WTC11 (cell line): ENCODE measurements at regions not wholly inside any gene's neighbourhood (a gene's known extent, or its start where the extent isn't known, plus 50 kb on each side); places are given as distances from the start of the nearest gene placed in this dataset.

Source experiments
- ATAC-seq: fragments of 200-7000 bp; cut with Tn5 transposase; 2 replicates; pipeline ENCODE4 v1.10.0; 2021; ENCODE audit warnings: mild to moderate bottlenecking, moderate library complexity
- CTCF ChIA-PET: fragments of 300-600 bp; sonication (Branson Sonifier 250); formaldehyde crosslinking; loops from one replicate; lab custom pipeline; 2021; ENCODE audit warnings: antibody characterized with exemption; lab: Charles Lee
- POLR2A ChIA-PET: fragments of 350-600 bp; sonication (Branson Sonifier 250); formaldehyde crosslinking; loops from one replicate; lab custom pipeline; 2021; ENCODE audit warnings: antibody characterized with exemption; lab: Charles Lee
- DNase-seq: peaks from one replicate; pipeline ENCODE4 v3.0.0; 2021; ENCODE audit warnings: low spot score
- H3K27ac Mint-ChIP-seq: 2 replicates; pipeline ENCODE4 v1.8.0; 2021; ENCODE audit warnings: mixed read lengths
- H3K27me3 Mint-ChIP-seq: 2 replicates; pipeline ENCODE4 v1.8.0; 2021; ENCODE audit warnings: low read depth, mild to moderate bottlenecking, moderate library complexity, mixed read lengths
- H3K36me3 Mint-ChIP-seq: 2 replicates; pipeline ENCODE4 v1.8.0; 2021; ENCODE audit warnings: mixed read lengths
- H3K4me1 Mint-ChIP-seq: 2 replicates; pipeline ENCODE4 v1.8.0; 2022; ENCODE audit warnings: mixed read lengths
- H3K4me3 Mint-ChIP-seq: 2 replicates; pipeline ENCODE4 v1.8.0; 2021; ENCODE audit warnings: mild to moderate bottlenecking, moderate library complexity, mixed read lengths
- H3K9me3 Mint-ChIP-seq: 2 replicates; pipeline ENCODE4 v1.8.0; 2021; ENCODE audit warnings: mixed read lengths
- ATF1 ChIP-seq: sonication (generic); formaldehyde crosslinking; IDR thresholded peaks from 2 replicates; pipeline ENCODE4 v1.8.1; 2023; ENCODE audit warnings: mild to moderate bottlenecking, moderate library complexity, missing genetic modification reagents
- CREB1 ChIP-seq: sonication (generic); formaldehyde crosslinking; IDR thresholded peaks from 2 replicates; pipeline ENCODE4 v1.8.0; 2023; ENCODE audit warnings: mild to moderate bottlenecking, missing genetic modification reagents
- CTCF ChIP-seq: fragments of 200-600 bp; IDR thresholded peaks from 2 replicates; pipeline ENCODE4 v1.8.0; 2022; ENCODE audit warnings: antibody characterized with exemption
- ETV6 ChIP-seq: sonication (generic); formaldehyde crosslinking; IDR thresholded peaks from 2 replicates; pipeline ENCODE4 v1.8.1; 2022; ENCODE audit warnings: mild to moderate bottlenecking, missing genetic modification reagents
- IRF2 ChIP-seq: sonication (generic); formaldehyde crosslinking; IDR thresholded peaks from 2 replicates; pipeline ENCODE4 v1.8.0; 2022; ENCODE audit warnings: low read depth, missing genetic modification reagents, borderline replicate concordance
- NFE2L1 ChIP-seq: sonication (generic); formaldehyde crosslinking; IDR thresholded peaks from 2 replicates; pipeline ENCODE4 v1.8.1; 2023; ENCODE audit warnings: missing genetic modification reagents
- NR1H2 ChIP-seq: sonication (generic); formaldehyde crosslinking; IDR thresholded peaks from 2 replicates; pipeline ENCODE4 v1.9.0; 2021; ENCODE audit warnings: mild to moderate bottlenecking, moderate library complexity, missing genetic modification reagents
- NR3C1 ChIP-seq: sonication (generic); formaldehyde crosslinking; conservative IDR thresholded peaks from 2 replicates; pipeline ENCODE4 v1.8.1; 2023; ENCODE audit warnings: low read depth, mild to moderate bottlenecking, missing genetic modification reagents
- OVOL2 ChIP-seq: fragments of 250-450 bp; sonication (Bioruptor Pico); IDR thresholded peaks from 2 replicates; pipeline ENCODE4 v1.9.0; 2021; ENCODE audit warnings: mild to moderate bottlenecking, borderline replicate concordance
- RORB ChIP-seq: fragments of 250-450 bp; sonication (Bioruptor Pico); IDR thresholded peaks from 2 replicates; pipeline ENCODE4 v1.9.0; 2021; ENCODE audit warnings: mild to moderate bottlenecking
- TCF7 ChIP-seq: sonication (generic); formaldehyde crosslinking; IDR thresholded peaks from 2 replicates; pipeline ENCODE4 v1.8.0; 2022; ENCODE audit warnings: mild to moderate bottlenecking, low read depth, missing genetic modification reagents, moderate library complexity
- TEAD1 ChIP-seq: sonication (generic); formaldehyde crosslinking; IDR thresholded peaks from 2 replicates; pipeline ENCODE4 v1.8.0; 2022; ENCODE audit warnings: mild to moderate bottlenecking, missing genetic modification reagents
- TEAD4 ChIP-seq: sonication (generic); formaldehyde crosslinking; IDR thresholded peaks from 2 replicates; pipeline ENCODE4 v1.8.0; 2022; ENCODE audit warnings: mild to moderate bottlenecking, missing genetic modification reagents
- ZNF219 ChIP-seq: sonication (generic); formaldehyde crosslinking; IDR thresholded peaks from 2 replicates; pipeline ENCODE4 v1.8.0; 2023; ENCODE audit warnings: missing genetic modification reagents, mild to moderate bottlenecking, borderline replicate concordance
- ZNF232 ChIP-seq: sonication (generic); formaldehyde crosslinking; IDR thresholded peaks from 2 replicates; pipeline ENCODE4 v1.8.0; 2022; ENCODE audit warnings: mild to moderate bottlenecking, missing genetic modification reagents
- ZNF423 ChIP-seq: fragments of 250-450 bp; sonication (Bioruptor Pico); IDR thresholded peaks from 2 replicates; pipeline ENCODE4 v2.1.2; 2022; ENCODE audit warnings: mild to moderate bottlenecking, moderate library complexity
- ZNF425 ChIP-seq: fragments of 250-450 bp; sonication (Bioruptor Pico); conservative IDR thresholded peaks from 2 replicates; pipeline ENCODE4 v1.9.0; 2021; ENCODE audit warnings: mild to moderate bottlenecking
- TF ChIP-seq, protein P1 (sequence below): fragments of 250-450 bp; sonication (Bioruptor Pico); IDR thresholded peaks from 2 replicates; pipeline ENCODE4 v1.9.0; 2021; ENCODE audit warnings: mild to moderate bottlenecking
- TF ChIP-seq, protein P2 (sequence below): sonication (generic); formaldehyde crosslinking; IDR thresholded peaks from 2 replicates; pipeline ENCODE4 v1.8.0; 2022; ENCODE audit warnings: mild to moderate bottlenecking, missing genetic modification reagents
- TF ChIP-seq, protein P3 (sequence below): sonication (generic); formaldehyde crosslinking; IDR thresholded peaks from 2 replicates; pipeline ENCODE4 v1.8.1; 2023; ENCODE audit warnings: mild to moderate bottlenecking, missing genetic modification reagents
- TF ChIP-seq, protein P4 (sequence below): sonication (generic); formaldehyde crosslinking; IDR thresholded peaks from 2 replicates; pipeline ENCODE4 v1.8.1; 2023; ENCODE audit warnings: mild to moderate bottlenecking, moderate library complexity, missing genetic modification reagents
- TF ChIP-seq, protein P5 (sequence below): sonication (generic); formaldehyde crosslinking; IDR thresholded peaks from 2 replicates; pipeline ENCODE4 v1.8.1; 2022; ENCODE audit warnings: mild to moderate bottlenecking, missing genetic modification reagents, moderate library complexity, borderline replicate concordance

GRCh38 chr18:40017021-40017420 lies 1938.0 kb upstream of the PIK3C3 start:
- no peak for TF ChIP-seq CTCF
- no peak for TF ChIP-seq RORB
- no peak for TF ChIP-seq IRF2 (CRISPR knock-in tag)
- no peak for TF ChIP-seq TEAD4 (CRISPR knock-in tag)
- TF ChIP-seq NFE2L1 (CRISPR knock-in tag): no peak
- TF ChIP-seq, protein P1, sequence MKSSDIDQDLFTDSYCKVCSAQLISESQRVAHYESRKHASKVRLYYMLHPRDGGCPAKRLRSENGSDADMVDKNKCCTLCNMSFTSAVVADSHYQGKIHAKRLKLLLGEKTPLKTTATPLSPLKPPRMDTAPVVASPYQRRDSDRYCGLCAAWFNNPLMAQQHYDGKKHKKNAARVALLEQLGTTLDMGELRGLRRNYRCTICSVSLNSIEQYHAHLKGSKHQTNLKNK (CRISPR knock-in tag): no peak
- TF ChIP-seq ZNF219: no peak
- TF ChIP-seq, protein P2, sequence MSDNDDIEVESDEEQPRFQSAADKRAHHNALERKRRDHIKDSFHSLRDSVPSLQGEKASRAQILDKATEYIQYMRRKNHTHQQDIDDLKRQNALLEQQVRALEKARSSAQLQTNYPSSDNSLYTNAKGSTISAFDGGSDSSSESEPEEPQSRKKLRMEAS (CRISPR knock-in tag): no peak
- TF ChIP-seq, protein P3, sequence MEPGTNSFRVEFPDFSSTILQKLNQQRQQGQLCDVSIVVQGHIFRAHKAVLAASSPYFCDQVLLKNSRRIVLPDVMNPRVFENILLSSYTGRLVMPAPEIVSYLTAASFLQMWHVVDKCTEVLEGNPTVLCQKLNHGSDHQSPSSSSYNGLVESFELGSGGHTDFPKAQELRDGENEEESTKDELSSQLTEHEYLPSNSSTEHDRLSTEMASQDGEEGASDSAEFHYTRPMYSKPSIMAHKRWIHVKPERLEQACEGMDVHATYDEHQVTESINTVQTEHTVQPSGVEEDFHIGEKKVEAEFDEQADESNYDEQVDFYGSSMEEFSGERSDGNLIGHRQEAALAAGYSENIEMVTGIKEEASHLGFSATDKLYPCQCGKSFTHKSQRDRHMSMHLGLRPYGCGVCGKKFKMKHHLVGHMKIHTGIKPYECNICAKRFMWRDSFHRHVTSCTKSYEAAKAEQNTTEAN (CRISPR knock-in tag): no peak
- no peak for TF ChIP-seq ETV6 (CRISPR knock-in tag)
- no peak for TF ChIP-seq NR3C1
- no peak for TF ChIP-seq CREB1 (CRISPR knock-in tag)
- TF ChIP-seq TEAD1 (CRISPR knock-in tag): no peak
- no peak for TF ChIP-seq ZNF423 (CRISPR knock-in tag)
- no peak for TF ChIP-seq ZNF232
- TF ChIP-seq, protein P4, sequence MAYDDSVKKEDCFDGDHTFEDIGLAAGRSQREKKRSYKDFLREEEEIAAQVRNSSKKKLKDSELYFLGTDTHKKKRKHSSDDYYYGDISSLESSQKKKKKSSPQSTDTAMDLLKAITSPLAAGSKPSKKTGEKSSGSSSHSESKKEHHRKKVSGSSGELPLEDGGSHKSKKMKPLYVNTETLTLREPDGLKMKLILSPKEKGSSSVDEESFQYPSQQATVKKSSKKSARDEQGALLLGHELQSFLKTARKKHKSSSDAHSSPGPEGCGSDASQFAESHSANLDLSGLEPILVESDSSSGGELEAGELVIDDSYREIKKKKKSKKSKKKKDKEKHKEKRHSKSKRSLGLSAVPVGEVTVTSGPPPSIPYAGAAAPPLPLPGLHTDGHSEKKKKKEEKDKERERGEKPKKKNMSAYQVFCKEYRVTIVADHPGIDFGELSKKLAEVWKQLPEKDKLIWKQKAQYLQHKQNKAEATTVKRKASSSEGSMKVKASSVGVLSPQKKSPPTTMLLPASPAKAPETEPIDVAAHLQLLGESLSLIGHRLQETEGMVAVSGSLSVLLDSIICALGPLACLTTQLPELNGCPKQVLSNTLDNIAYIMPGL (CRISPR knock-in tag): no peak
- TF ChIP-seq NR1H2 (CRISPR knock-in tag): no peak
- TF ChIP-seq, protein P5, sequence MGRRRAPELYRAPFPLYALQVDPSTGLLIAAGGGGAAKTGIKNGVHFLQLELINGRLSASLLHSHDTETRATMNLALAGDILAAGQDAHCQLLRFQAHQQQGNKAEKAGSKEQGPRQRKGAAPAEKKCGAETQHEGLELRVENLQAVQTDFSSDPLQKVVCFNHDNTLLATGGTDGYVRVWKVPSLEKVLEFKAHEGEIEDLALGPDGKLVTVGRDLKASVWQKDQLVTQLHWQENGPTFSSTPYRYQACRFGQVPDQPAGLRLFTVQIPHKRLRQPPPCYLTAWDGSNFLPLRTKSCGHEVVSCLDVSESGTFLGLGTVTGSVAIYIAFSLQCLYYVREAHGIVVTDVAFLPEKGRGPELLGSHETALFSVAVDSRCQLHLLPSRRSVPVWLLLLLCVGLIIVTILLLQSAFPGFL (CRISPR knock-in tag): no peak
- TF ChIP-seq ATF1 (CRISPR knock-in tag): no peak
- peaks cover 45% of the 10 kb centered on the region for H3K4me1 Mint-ChIP-seq
- no peak overlapping the region for H3K4me3 Mint-ChIP-seq
- H3K36me3 Mint-ChIP-seq: no peaks in the 10 kb centered on the region
- no peak overlapping the region for H3K27ac Mint-ChIP-seq
- POLR2A ChIA-PET: no interaction called here
- ATAC-seq: no peak
- H3K9me3 Mint-ChIP-seq: no peaks in the 10 kb centered on the region
- CTCF ChIA-PET: no interaction called here
- peaks cover 7% of the 10 kb centered on the region; the same call in 1 of the 2 replicates for H3K27me3 Mint-ChIP-seq
- no peak for DNase-seq

GRCh38 chr18:40016405-40016804 lies 1938.6 kb upstream of the PIK3C3 start:
- TF ChIP-seq OVOL2 (CRISPR knock-in tag): no peak
- TF ChIP-seq TCF7 (CRISPR knock-in tag): no peak
- no peak for TF ChIP-seq CTCF
- TF ChIP-seq ZNF425 (CRISPR knock-in tag): no peak
- TF ChIP-seq NFE2L1 (CRISPR knock-in tag): no peak
- ATAC-seq (no peak), DNase-seq (no peak)
- Mint-ChIP-seq H3K27me3 (peaks cover 7% of the 10 kb centered on the region; the same call in 1 of the 2 replicates), H3K36me3 (no peaks in the 10 kb centered on the region), H3K9me3 (no peaks in the 10 kb centered on the region), H3K4me1 (peaks cover 41% of the 10 kb centered on the region), H3K4me3 (no peak overlapping the region), H3K27ac (no peak overlapping the region)
- CTCF ChIA-PET: no interaction called here
- POLR2A ChIA-PET: no interaction called here
